ENCODE measurements at regions not wholly inside any gene's neighbourhood (a gene's known extent, or its start where the extent isn't known, plus 50 kb on each side); places are given as distances from the start of the nearest gene placed in this dataset.

GRCh38 chr17:56675876-56676660 lies 82.6 kb downstream of the NOG start:
- TF ChIP-seq SIN3A (IDR thresholded peaks at IDR 0.05; ENCODE audit: borderline replicate concordance, insufficient read depth, low read length) (no peak), POLR2AphosphoS5 (IDR thresholded peaks at IDR 0.05; ENCODE audit: low read depth, low read length) (no peak), REST (IDR thresholded peaks at IDR 0.05; ENCODE audit: insufficient read depth in 1 of 2, low read depth in 2 of 2, low read length in 2 of 2) (no peak), TAF1 (IDR thresholded peaks at IDR 0.05; ENCODE audit: borderline replicate concordance, insufficient read depth, low read length) (no peak)

GRCh38 chr17:56676810-56677209 lies 83.3 kb downstream of the NOG start:
- TF ChIP-seq FOXP2 (optimal IDR thresholded peaks at IDR 0.05; ENCODE audit: borderline replicate concordance, extremely low read depth, extremely low read length, insufficient read depth) (no peak), REST (IDR thresholded peaks at IDR 0.05; ENCODE audit: insufficient read depth in 1 of 2, low read depth in 2 of 2, low read length in 2 of 2) (no peak), TAF1 (IDR thresholded peaks at IDR 0.05; ENCODE audit: borderline replicate concordance, insufficient read depth, low read length) (no peak), SIN3A (IDR thresholded peaks at IDR 0.05; ENCODE audit: borderline replicate concordance, insufficient read depth, low read length) (no peak), POLR2AphosphoS5 (IDR thresholded peaks at IDR 0.05; ENCODE audit: low read depth, low read length) (no peak)

GRCh38 chr17:56678249-56679114 lies 85.0 kb downstream of the NOG start:
- no peak for TF ChIP-seq SIN3A (IDR thresholded peaks at IDR 0.05; ENCODE audit: borderline replicate concordance, insufficient read depth, low read length)
- no peak for TF ChIP-seq FOXP2 (optimal IDR thresholded peaks at IDR 0.05; ENCODE audit: borderline replicate concordance, extremely low read depth, extremely low read length, insufficient read depth)
- TF ChIP-seq TAF1 (IDR thresholded peaks at IDR 0.05; ENCODE audit: borderline replicate concordance, insufficient read depth, low read length): no peak
- TF ChIP-seq REST (IDR thresholded peaks at IDR 0.05; ENCODE audit: insufficient read depth in 1 of 2, low read depth in 2 of 2, low read length in 2 of 2): no peak
- no peak for TF ChIP-seq POLR2AphosphoS5 (IDR thresholded peaks at IDR 0.05; ENCODE audit: low read depth, low read length)

GRCh38 chr17:56679115-56679776 lies 85.7 kb downstream of the NOG start:
- TF ChIP-seq POLR2AphosphoS5 (IDR thresholded peaks at IDR 0.05; ENCODE audit: low read depth, low read length): no peak
- no peak for TF ChIP-seq SIN3A (IDR thresholded peaks at IDR 0.05; ENCODE audit: borderline replicate concordance, insufficient read depth, low read length)
- TF ChIP-seq FOXP2 (optimal IDR thresholded peaks at IDR 0.05; ENCODE audit: borderline replicate concordance, extremely low read depth, extremely low read length, insufficient read depth): no peak
- TF ChIP-seq REST (IDR thresholded peaks at IDR 0.05; ENCODE audit: insufficient read depth in 1 of 2, low read depth in 2 of 2, low read length in 2 of 2): no peak
- no peak for TF ChIP-seq TAF1 (IDR thresholded peaks at IDR 0.05; ENCODE audit: borderline replicate concordance, insufficient read depth, low read length)
